GM23338 (cell line): ENCODE measurements at regions not wholly inside any gene's neighbourhood (a gene's known extent, or its start where the extent isn't known, plus 50 kb on each side); places are given as distances from the start of the nearest gene placed in this dataset.
"Not testable (repeated sequence)": the region's sequence is repeated elsewhere in the genome, so short reads cannot be mapped to it uniquely, and the experiment has no call there.

Experiments used
- ATAC-seq: fragments of 200-7000 bp; cut with Tn5 transposase; 3 replicates; pipeline ENCODE4 v1.9.1; 2020
- DNase-seq: peaks from one replicate; pipeline ENCODE4 v3.0.0-alpha.2; 2015; ENCODE audit warnings: low spot score
- H2AFZ ChIP-seq: fragments of 200-600 bp; sonication (generic); 2 replicates; pipeline ENCODE4 v1.8.0; 2016; ENCODE audit warnings: antibody characterized with exemption, mild to moderate bottlenecking, moderate library complexity
- H3F3A ChIP-seq: fragments of 200-600 bp; sonication (generic); replicated peaks from 2 replicates; pipeline ENCODE4 v1.8.0; 2017; ENCODE audit warnings: antibody characterized with exemption, mixed run types, low read depth
- H3K27ac ChIP-seq: fragments of 200-600 bp; sonication (generic); 2 replicates; pipeline ENCODE4 v1.6.1; 2016; ENCODE audit warnings: low read depth
- H3K27me3 ChIP-seq: fragments of 200-600 bp; sonication (generic); 2 replicates; pipeline ENCODE4 v1.8.0; 2016; ENCODE audit warnings: mild to moderate bottlenecking, mixed run types, moderate library complexity; ENCODE audit not compliant: insufficient read depth
- H3K36me3 ChIP-seq: fragments of 200-600 bp; sonication (generic); 2 replicates; pipeline ENCODE4 v1.8.0; 2016; ENCODE audit warnings: mild to moderate bottlenecking; ENCODE audit not compliant: insufficient read depth
- H3K4me1 ChIP-seq: fragments of 200-600 bp; sonication (generic); 2 replicates; pipeline ENCODE4 v1.8.0; 2016; ENCODE audit warnings: mild to moderate bottlenecking, moderate library complexity; ENCODE audit not compliant: insufficient read depth
- H3K4me2 ChIP-seq: fragments of 200-600 bp; sonication (generic); 2 replicates; pipeline ENCODE4 v1.7.1; 2017; ENCODE audit warnings: mixed run types
- H3K4me3 ChIP-seq: fragments of 200-600 bp; sonication (generic); 2 replicates; pipeline ENCODE4 v1.6.1; 2016; ENCODE audit warnings: mixed run types
- H3K79me2 ChIP-seq: fragments of 200-600 bp; sonication (generic); replicated peaks from 2 replicates; pipeline ENCODE4 v1.8.0; 2017; ENCODE audit warnings: mild to moderate bottlenecking; ENCODE audit not compliant: insufficient read depth
- H3K9me2 ChIP-seq: fragments of 200-600 bp; sonication (generic); 2 replicates; pipeline ENCODE4 v1.8.0; 2017; ENCODE audit not compliant: insufficient read depth
- H4K20me1 ChIP-seq: fragments of 200-600 bp; sonication (generic); replicated peaks from 2 replicates; pipeline ENCODE4 v1.8.0; 2017; ENCODE audit warnings: mild to moderate bottlenecking; ENCODE audit not compliant: insufficient read depth
- H3K27ac Mint-ChIP-seq: 2 replicates; pipeline ENCODE4 v1.8.0; 2020; ENCODE audit warnings: inconsistent platforms, mild to moderate bottlenecking, moderate library complexity, mixed read lengths
- H3K27me3 Mint-ChIP-seq: 3 replicates; pipeline ENCODE4 v1.8.0; 2022; ENCODE audit warnings: low read depth, mild to moderate bottlenecking, moderate library complexity, mixed read lengths, inconsistent platforms; ENCODE audit not compliant: insufficient read depth, poor library complexity
- H3K36me3 Mint-ChIP-seq: 3 replicates; pipeline ENCODE4 v1.8.0; 2021; ENCODE audit warnings: low read depth, mild to moderate bottlenecking, inconsistent platforms, moderate library complexity, mixed read lengths
- H3K4me1 Mint-ChIP-seq: 3 replicates; pipeline ENCODE4 v1.8.0; 2020; ENCODE audit warnings: mild to moderate bottlenecking, inconsistent platforms, mixed read lengths
- H3K4me3 Mint-ChIP-seq: 3 replicates; pipeline ENCODE4 v1.8.0; 2021; ENCODE audit warnings: moderate library complexity, mild to moderate bottlenecking, inconsistent platforms, mixed read lengths
- H3K9me3 Mint-ChIP-seq: 3 replicates; pipeline ENCODE4 v1.8.0; 2020; ENCODE audit warnings: moderate library complexity, mild to moderate bottlenecking, inconsistent platforms, mixed read lengths
- EZH2phosphoT487 ChIP-seq: fragments of 200-600 bp; sonication (generic); IDR thresholded peaks from one replicate; pipeline ENCODE4 v1.8.1; 2018; ENCODE audit warnings: antibody characterized with exemption; ENCODE audit not compliant: unreplicated experiment
- NANOG ChIP-seq: IDR thresholded peaks from 2 replicates; pipeline ENCODE4 v1.6.1; 2016; ENCODE audit warnings: antibody characterized with exemption, borderline replicate concordance
- POLR2AphosphoS5 ChIP-seq: IDR thresholded peaks from 2 replicates; pipeline ENCODE4 v1.6.1; 2016; ENCODE audit warnings: antibody characterized with exemption, low read depth
- ZNF331 ChIP-seq: fragments of 250-450 bp; sonication (Bioruptor Pico); IDR thresholded peaks from 2 replicates; pipeline ENCODE4 v1.5.0; 2020; ENCODE audit warnings: low read depth, mild to moderate bottlenecking, moderate library complexity
- TF ChIP-seq, protein P1 (sequence below): IDR thresholded peaks from 2 replicates; pipeline ENCODE4 v1.6.1; 2016; ENCODE audit warnings: antibody characterized with exemption
- TF ChIP-seq, protein P2 (sequence below): fragments of 250-450 bp; sonication (Bioruptor Pico); IDR thresholded peaks from 2 replicates; pipeline ENCODE4 v1.5.0; 2020; ENCODE audit warnings: mild to moderate bottlenecking, moderate library complexity
- TF ChIP-seq, protein P3 (sequence below): IDR thresholded peaks from one replicate; pipeline ENCODE4 v1.6.1; 2018; ENCODE audit warnings: antibody characterized with exemption; ENCODE audit not compliant: unreplicated experiment

DNA sequence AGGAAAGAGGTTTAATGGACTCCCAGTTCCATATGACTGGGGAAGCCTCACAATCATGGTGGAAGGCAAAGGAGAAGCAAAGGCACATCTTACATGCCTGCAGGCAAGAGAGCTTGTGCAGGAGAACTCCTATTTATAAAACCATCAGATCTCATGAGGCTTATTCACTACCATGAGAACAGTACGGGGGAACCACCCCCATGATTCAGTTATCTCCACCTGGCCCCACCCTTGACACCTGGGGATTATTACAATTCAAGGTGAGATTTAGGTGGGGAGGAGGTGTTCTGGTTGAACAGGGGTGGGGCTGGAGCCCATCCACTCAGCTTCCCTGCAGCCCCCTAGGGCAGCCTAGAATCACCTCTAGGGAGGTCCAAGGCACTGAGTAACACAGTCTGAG lies 128.9 kb upstream of the KLF3 start:
- not testable (repeated sequence) for H3K27ac ChIP-seq, H3K79me2 ChIP-seq, H3K4me3 Mint-ChIP-seq, H3K4me3 ChIP-seq, H3F3A ChIP-seq, H3K4me1 ChIP-seq, H3K9me2 ChIP-seq, H3K9me3 Mint-ChIP-seq, H3K27ac Mint-ChIP-seq, H3K27me3 ChIP-seq, H3K36me3 Mint-ChIP-seq, H2AFZ ChIP-seq, ATAC-seq, H3K27me3 Mint-ChIP-seq, H4K20me1 ChIP-seq, H3K36me3 ChIP-seq, DNase-seq, H3K4me2 ChIP-seq
- H3K4me1 Mint-ChIP-seq = peaks cover 16% of the 10 kb centered on the region

DNA sequence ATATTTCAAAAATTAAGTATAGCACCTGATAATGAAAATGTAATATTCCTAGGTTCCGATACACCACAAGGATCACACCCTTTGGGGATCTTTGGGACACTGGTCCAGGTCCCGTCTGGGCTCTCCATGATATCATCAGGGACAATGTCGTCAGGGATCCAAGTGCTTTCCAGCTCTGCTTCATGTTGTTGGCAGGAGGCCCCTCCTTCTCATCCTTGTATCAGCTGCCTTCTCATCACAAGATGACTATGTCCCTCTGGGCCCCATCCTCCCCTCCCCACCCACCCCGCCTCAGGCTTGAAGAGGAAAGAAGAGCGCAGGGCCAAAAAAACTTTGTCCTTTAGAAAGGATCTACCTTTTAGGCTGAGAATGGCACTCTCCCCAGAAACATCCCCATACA lies 128.3 kb upstream of the KLF3 start:
- H4K20me1 ChIP-seq = no peaks in the 10 kb centered on the region
- H3K79me2 ChIP-seq = no peaks in the 10 kb centered on the region
- H3K27me3 ChIP-seq = no peaks in the 10 kb centered on the region
- Mint-ChIP-seq H3K27me3 (no peaks in the 10 kb centered on the region), H3K36me3 (no peaks in the 10 kb centered on the region), H3K27ac (no peak overlapping the region), H3K4me3 (no peak overlapping the region), H3K4me1 (peaks cover 16% of the 10 kb centered on the region), H3K9me3 (no peaks in the 10 kb centered on the region)
- DNase-seq (no peak), ATAC-seq (no peak)
- peaks cover 9% of the 10 kb centered on the region; the same call in 1 of the 2 replicates for H3K4me1 ChIP-seq
- no peak overlapping the region for H3K4me3 ChIP-seq
- H2AFZ ChIP-seq = no peak overlapping the region
- TF ChIP-seq NANOG = no peak
- TF ChIP-seq ZNF331 (CRISPR knock-in tag) = no peak
- no peak for TF ChIP-seq POLR2AphosphoS5
- TF ChIP-seq, protein P1, sequence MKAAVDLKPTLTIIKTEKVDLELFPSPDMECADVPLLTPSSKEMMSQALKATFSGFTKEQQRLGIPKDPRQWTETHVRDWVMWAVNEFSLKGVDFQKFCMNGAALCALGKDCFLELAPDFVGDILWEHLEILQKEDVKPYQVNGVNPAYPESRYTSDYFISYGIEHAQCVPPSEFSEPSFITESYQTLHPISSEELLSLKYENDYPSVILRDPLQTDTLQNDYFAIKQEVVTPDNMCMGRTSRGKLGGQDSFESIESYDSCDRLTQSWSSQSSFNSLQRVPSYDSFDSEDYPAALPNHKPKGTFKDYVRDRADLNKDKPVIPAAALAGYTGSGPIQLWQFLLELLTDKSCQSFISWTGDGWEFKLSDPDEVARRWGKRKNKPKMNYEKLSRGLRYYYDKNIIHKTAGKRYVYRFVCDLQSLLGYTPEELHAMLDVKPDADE = no peak
- no peak for TF ChIP-seq EZH2phosphoT487
- no peaks in the 10 kb centered on the region for H3K36me3 ChIP-seq
- H3K4me2 ChIP-seq = no peak overlapping the region
- H3F3A ChIP-seq = no peaks in the 10 kb centered on the region
- H3K9me2 ChIP-seq = no peaks in the 10 kb centered on the region
- H3K27ac ChIP-seq = no peak overlapping the region

DNA sequence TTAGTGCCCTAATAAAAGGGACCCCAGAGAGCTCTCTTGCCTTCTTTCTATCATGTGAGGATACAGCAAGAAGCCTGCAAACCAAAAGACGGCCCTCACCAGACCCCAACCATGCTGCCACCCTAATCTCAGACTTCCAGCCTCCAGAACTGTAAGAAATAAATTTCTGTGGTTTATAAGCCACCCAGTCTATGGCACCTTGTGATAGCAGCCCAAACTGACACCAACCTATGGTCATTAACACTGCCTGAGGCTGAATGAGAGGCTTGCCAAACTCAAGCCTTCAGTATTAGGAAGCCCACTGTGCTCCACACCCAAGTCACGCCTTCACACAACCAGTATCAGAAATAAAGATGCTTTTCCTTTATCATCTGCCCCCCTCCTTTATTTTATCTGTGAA lies 127.3 kb upstream of the KLF3 start:
- H3K27me3 Mint-ChIP-seq = no peaks in the 10 kb centered on the region
- H3K4me2 ChIP-seq = no peak overlapping the region
- TF ChIP-seq, protein P2, sequence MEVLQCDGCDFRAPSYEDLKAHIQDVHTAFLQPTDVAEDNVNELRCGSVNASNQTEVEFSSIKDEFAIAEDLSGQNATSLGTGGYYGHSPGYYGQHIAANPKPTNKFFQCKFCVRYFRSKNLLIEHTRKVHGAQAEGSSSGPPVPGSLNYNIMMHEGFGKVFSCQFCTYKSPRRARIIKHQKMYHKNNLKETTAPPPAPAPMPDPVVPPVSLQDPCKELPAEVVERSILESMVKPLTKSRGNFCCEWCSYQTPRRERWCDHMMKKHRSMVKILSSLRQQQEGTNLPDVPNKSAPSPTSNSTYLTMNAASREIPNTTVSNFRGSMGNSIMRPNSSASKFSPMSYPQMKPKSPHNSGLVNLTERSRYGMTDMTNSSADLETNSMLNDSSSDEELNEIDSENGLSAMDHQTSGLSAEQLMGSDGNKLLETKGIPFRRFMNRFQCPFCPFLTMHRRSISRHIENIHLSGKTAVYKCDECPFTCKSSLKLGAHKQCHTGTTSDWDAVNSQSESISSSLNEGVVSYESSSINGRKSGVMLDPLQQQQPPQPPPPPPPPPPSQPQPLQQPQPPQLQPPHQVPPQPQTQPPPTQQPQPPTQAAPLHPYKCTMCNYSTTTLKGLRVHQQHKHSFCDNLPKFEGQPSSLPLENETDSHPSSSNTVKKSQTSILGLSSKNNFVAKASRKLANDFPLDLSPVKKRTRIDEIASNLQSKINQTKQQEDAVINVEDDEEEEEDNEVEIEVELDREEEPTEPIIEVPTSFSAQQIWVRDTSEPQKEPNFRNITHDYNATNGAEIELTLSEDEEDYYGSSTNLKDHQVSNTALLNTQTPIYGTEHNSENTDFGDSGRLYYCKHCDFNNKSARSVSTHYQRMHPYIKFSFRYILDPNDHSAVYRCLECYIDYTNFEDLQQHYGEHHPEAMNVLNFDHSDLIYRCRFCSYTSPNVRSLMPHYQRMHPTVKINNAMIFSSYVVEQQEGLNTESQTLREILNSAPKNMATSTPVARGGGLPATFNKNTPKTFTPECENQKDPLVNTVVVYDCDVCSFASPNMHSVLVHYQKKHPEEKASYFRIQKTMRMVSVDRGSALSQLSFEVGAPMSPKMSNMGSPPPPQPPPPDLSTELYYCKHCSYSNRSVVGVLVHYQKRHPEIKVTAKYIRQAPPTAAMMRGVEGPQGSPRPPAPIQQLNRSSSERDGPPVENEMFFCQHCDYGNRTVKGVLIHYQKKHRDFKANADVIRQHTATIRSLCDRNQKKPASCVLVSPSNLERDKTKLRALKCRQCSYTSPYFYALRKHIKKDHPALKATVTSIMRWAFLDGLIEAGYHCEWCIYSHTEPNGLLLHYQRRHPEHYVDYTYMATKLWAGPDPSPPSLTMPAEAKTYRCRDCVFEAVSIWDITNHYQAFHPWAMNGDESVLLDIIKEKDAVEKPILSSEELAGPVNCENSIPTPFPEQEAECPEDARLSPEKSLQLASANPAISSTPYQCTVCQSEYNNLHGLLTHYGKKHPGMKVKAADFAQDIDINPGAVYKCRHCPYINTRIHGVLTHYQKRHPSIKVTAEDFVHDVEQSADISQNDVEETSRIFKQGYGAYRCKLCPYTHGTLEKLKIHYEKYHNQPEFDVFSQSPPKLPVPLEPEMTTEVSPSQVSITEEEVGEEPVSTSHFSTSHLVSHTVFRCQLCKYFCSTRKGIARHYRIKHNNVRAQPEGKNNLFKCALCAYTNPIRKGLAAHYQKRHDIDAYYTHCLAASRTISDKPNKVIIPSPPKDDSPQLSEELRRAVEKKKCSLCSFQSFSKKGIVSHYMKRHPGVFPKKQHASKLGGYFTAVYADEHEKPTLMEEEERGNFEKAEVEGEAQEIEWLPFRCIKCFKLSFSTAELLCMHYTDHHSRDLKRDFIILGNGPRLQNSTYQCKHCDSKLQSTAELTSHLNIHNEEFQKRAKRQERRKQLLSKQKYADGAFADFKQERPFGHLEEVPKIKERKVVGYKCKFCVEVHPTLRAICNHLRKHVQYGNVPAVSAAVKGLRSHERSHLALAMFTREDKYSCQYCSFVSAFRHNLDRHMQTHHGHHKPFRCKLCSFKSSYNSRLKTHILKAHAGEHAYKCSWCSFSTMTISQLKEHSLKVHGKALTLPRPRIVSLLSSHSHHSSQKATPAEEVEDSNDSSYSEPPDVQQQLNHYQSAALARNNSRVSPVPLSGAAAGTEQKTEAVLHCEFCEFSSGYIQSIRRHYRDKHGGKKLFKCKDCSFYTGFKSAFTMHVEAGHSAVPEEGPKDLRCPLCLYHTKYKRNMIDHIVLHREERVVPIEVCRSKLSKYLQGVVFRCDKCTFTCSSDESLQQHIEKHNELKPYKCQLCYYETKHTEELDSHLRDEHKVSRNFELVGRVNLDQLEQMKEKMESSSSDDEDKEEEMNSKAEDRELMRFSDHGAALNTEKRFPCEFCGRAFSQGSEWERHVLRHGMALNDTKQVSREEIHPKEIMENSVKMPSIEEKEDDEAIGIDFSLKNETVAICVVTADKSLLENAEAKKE (CRISPR knock-in tag) = no peak
- TF ChIP-seq, protein P3, sequence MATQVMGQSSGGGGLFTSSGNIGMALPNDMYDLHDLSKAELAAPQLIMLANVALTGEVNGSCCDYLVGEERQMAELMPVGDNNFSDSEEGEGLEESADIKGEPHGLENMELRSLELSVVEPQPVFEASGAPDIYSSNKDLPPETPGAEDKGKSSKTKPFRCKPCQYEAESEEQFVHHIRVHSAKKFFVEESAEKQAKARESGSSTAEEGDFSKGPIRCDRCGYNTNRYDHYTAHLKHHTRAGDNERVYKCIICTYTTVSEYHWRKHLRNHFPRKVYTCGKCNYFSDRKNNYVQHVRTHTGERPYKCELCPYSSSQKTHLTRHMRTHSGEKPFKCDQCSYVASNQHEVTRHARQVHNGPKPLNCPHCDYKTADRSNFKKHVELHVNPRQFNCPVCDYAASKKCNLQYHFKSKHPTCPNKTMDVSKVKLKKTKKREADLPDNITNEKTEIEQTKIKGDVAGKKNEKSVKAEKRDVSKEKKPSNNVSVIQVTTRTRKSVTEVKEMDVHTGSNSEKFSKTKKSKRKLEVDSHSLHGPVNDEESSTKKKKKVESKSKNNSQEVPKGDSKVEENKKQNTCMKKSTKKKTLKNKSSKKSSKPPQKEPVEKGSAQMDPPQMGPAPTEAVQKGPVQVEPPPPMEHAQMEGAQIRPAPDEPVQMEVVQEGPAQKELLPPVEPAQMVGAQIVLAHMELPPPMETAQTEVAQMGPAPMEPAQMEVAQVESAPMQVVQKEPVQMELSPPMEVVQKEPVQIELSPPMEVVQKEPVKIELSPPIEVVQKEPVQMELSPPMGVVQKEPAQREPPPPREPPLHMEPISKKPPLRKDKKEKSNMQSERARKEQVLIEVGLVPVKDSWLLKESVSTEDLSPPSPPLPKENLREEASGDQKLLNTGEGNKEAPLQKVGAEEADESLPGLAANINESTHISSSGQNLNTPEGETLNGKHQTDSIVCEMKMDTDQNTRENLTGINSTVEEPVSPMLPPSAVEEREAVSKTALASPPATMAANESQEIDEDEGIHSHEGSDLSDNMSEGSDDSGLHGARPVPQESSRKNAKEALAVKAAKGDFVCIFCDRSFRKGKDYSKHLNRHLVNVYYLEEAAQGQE = no peak

More for the DNA sequence above, 127.3 kb upstream of the KLF3 start:
- Histone ChIP-seq H3F3A (no peaks in the 10 kb centered on the region), H4K20me1 (no peaks in the 10 kb centered on the region; the same call in 1 of the 2 replicates), H3K4me3 (no peak overlapping the region), H2AFZ (no peak overlapping the region), H3K79me2 (no peaks in the 10 kb centered on the region), H3K4me1 (peaks cover 6% of the 10 kb centered on the region; the same call in 1 of the 2 replicates), H3K27ac (no peak overlapping the region), H3K36me3 (no peaks in the 10 kb centered on the region), H3K27me3 (no peaks in the 10 kb centered on the region), H3K9me2 (no peaks in the 10 kb centered on the region)
- no peak for ATAC-seq
- no peak overlapping the region for H3K4me3 Mint-ChIP-seq
- H3K9me3 Mint-ChIP-seq = no peaks in the 10 kb centered on the region
- DNase-seq = no peak
- H3K36me3 Mint-ChIP-seq = no peaks in the 10 kb centered on the region
- H3K4me1 Mint-ChIP-seq = peaks cover 7% of the 10 kb centered on the region; the same call in 2 of the 3 replicates
- no peak overlapping the region for H3K27ac Mint-ChIP-seq
